Smooth muscle cell (in vitro differentiated cells): ENCODE measurements at regions not wholly inside any gene's neighbourhood (a gene's known extent, or its start where the extent isn't known, plus 50 kb on each side); places are given as distances from the start of the nearest gene placed in this dataset.

Source experiments
- DNase-seq: peaks from one replicate; lab custom pipeline; 2025; ENCODE audit not compliant: unreplicated experiment; lab: John Stamatoyannopoulos, UW
- H2AFZ ChIP-seq: fragments of 200-600 bp; sonication (generic); 2 replicates; pipeline ENCODE4 v1.6.0; 2016; ENCODE audit warnings: antibody characterized with exemption, low read depth, mild to moderate bottlenecking
- H3F3A ChIP-seq: fragments of 200-600 bp; sonication (generic); 2 replicates; pipeline ENCODE4 v1.6.0; 2017; ENCODE audit warnings: antibody characterized with exemption, low read depth
- H3K27ac ChIP-seq: fragments of 200-600 bp; sonication (generic); 2 replicates; pipeline ENCODE4 v1.5.1; 2016; ENCODE audit warnings: low read depth, mild to moderate bottlenecking
- H3K27me3 ChIP-seq: fragments of 200-600 bp; sonication (generic); 2 replicates; pipeline ENCODE4 v1.6.1; 2016; ENCODE audit warnings: low read depth, mild to moderate bottlenecking
- H3K36me3 ChIP-seq: fragments of 200-600 bp; sonication (generic); 2 replicates; pipeline ENCODE4 v1.5.1; 2016; ENCODE audit warnings: low read depth
- H3K4me1 ChIP-seq: fragments of 200-600 bp; sonication (generic); 2 replicates; pipeline ENCODE4 v1.5.1; 2016; ENCODE audit warnings: low read depth
- H3K4me2 ChIP-seq: fragments of 200-600 bp; sonication (generic); 2 replicates; pipeline ENCODE4 v1.6.0; 2016; ENCODE audit warnings: mild to moderate bottlenecking
- H3K4me3 ChIP-seq: fragments of 200-600 bp; sonication (generic); 2 replicates; pipeline ENCODE4 v1.5.1; 2016; ENCODE audit warnings: mild to moderate bottlenecking
- H3K79me2 ChIP-seq: fragments of 200-600 bp; sonication (generic); 2 replicates; pipeline ENCODE4 v1.6.0; 2016; ENCODE audit warnings: low read depth, mild to moderate bottlenecking
- H3K9ac ChIP-seq: fragments of 200-600 bp; sonication (generic); 2 replicates; pipeline ENCODE4 v1.6.0; 2016; ENCODE audit warnings: low read depth
- H3K9me3 ChIP-seq: fragments of 200-600 bp; sonication (generic); replicated peaks from 2 replicates; pipeline ENCODE4 v1.5.1; 2016; ENCODE audit warnings: low read depth
- H4K20me1 ChIP-seq: fragments of 200-600 bp; sonication (generic); 2 replicates; pipeline ENCODE4 v1.6.0; 2016; ENCODE audit warnings: low read depth
- WGBS: methylation state at CpG from one replicate; pipeline ENCODE4 v1.1.7; 2016; ENCODE audit warnings: low lambda C conversion rate; 5-methylcytosine and 5-hydroxymethylcytosine counted together
- TF ChIP-seq, protein P1 (sequence below): fragments of 200-600 bp; sonication (generic); IDR thresholded peaks from 2 replicates; pipeline ENCODE4 v1.5.1; 2017; ENCODE audit warnings: borderline replicate concordance, mild to moderate bottlenecking, antibody characterized with exemption; ENCODE audit not compliant: insufficient read depth, poor library complexity, severe bottlenecking

DNA sequence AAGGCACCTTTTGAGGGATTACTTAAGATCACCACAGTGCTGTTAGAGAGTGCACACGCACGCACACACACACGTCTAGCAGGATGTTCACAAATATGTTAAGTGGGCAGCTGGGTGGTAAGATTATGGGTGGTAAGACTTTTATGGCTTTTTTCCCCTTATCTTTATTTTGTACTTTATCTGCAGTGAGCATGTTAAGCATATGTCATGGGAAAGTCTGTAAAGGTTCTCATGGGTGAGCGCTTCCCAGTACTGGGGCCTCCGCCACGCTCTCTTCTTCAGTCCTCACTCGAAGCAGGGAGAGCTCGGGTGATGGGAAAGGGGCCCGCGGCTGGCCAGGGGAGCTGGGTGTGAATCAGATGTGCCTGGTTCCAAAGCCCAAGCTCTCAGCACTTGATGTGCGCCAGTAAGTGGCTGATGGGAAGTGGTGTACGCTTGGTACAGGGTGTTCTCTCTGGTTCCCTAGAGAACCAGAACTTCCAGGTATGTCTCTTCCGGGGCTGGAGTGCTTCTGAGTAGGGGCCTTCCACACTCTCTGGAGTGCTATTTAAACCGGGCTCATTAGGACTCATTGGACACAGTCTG lies 83.9 kb upstream of the YWHAQ start:
- DNase-seq = no peak
- peak overlapping the region; percentile 30 for H2AFZ ChIP-seq
- no peaks in the 10 kb centered on the region for H3K36me3 ChIP-seq
- no peaks in the 10 kb centered on the region for H3K27me3 ChIP-seq
- TF ChIP-seq, protein P1, sequence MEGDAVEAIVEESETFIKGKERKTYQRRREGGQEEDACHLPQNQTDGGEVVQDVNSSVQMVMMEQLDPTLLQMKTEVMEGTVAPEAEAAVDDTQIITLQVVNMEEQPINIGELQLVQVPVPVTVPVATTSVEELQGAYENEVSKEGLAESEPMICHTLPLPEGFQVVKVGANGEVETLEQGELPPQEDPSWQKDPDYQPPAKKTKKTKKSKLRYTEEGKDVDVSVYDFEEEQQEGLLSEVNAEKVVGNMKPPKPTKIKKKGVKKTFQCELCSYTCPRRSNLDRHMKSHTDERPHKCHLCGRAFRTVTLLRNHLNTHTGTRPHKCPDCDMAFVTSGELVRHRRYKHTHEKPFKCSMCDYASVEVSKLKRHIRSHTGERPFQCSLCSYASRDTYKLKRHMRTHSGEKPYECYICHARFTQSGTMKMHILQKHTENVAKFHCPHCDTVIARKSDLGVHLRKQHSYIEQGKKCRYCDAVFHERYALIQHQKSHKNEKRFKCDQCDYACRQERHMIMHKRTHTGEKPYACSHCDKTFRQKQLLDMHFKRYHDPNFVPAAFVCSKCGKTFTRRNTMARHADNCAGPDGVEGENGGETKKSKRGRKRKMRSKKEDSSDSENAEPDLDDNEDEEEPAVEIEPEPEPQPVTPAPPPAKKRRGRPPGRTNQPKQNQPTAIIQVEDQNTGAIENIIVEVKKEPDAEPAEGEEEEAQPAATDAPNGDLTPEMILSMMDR = no peak
- H3K79me2 ChIP-seq = no peaks in the 10 kb centered on the region
- no peak overlapping the region for H3K4me2 ChIP-seq
- 51% methylated on average over 14 of the region's 14 CpGs for WGBS
- no peaks in the 10 kb centered on the region for H3F3A ChIP-seq
- H3K4me1 ChIP-seq = no peaks in the 10 kb centered on the region
- H3K27ac ChIP-seq = no peak overlapping the region
- no peak overlapping the region for H3K9ac ChIP-seq
- H3K9me3 ChIP-seq = no peaks in the 10 kb centered on the region
- H4K20me1 ChIP-seq = no peaks in the 10 kb centered on the region
- H3K4me3 ChIP-seq = no peak overlapping the region

DNA sequence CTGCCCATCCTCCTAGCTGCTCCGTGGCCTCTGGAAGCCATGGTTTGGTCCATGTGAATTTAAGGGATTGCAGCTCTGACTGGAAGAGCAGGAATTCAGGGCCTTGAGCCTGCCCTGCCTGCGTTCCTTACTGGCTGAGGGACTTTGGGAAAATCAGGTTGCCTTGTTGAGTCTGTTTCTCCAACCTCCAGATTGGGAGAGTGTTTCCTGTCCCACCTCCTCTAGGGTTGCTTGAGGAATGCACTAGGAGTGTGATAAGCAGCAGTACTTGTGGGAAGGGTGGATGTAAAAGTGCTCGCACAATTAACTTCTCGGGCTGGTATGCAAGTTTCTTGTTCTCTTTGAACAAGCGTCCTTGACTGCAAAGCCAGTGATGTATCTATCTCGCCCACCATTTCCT lies 84.4 kb upstream of the YWHAQ start:
- TF ChIP-seq, protein P1 = no peak

DNA sequence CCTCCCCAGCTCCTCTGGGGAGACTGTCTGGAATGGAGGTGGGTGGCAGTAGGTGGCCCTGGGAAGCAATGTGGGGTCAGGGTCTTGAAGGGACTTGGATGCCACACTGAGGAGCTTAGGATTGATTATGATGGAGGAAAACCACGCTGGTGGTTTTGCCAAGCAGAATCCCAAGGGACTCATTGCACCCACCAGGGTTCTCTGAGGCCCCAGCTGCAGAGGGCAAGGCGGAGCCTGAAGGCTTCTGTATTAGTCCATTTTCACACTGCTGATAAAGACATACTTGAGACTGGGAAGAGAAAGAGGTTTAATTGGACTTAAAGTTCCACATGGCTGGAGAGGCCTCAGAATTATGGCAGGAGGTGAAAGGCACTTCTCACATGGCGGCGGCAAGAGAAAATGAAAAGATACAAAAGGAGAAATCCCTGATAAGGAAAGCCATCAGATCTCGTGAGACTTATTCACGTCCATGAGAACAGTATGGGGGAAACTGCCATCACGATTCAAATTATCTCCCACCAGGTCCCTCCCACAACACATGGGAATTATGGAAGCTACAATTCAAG lies 87.2 kb upstream of the YWHAQ start:
- 90% methylated on average over 7 of the region's 7 CpGs for WGBS
- DNase-seq = no peak
- Histone ChIP-seq H3K4me2 (no peak overlapping the region), H3K27me3 (peaks cover 1% of the 10 kb centered on the region), H3K4me3 (no peak overlapping the region), H3K27ac (no peak overlapping the region), H2AFZ (no peak overlapping the region), H4K20me1 (no peaks in the 10 kb centered on the region), H3F3A (no peaks in the 10 kb centered on the region), H3K4me1 (no peaks in the 10 kb centered on the region), H3K36me3 (no peaks in the 10 kb centered on the region), H3K79me2 (no peaks in the 10 kb centered on the region), H3K9ac (no peak overlapping the region), H3K9me3 (no peaks in the 10 kb centered on the region)
- TF ChIP-seq, protein P1 = no peak

More for the DNA sequence above, 84.4 kb upstream of the YWHAQ start:
- H3K36me3 ChIP-seq = no peaks in the 10 kb centered on the region
- WGBS = 64% methylated on average over 6 of the region's 6 CpGs
- H3K9ac ChIP-seq = no peak overlapping the region
- H4K20me1 ChIP-seq = no peaks in the 10 kb centered on the region
- H3K79me2 ChIP-seq = no peaks in the 10 kb centered on the region
- no peaks in the 10 kb centered on the region for H3K9me3 ChIP-seq
- H3K27me3 ChIP-seq = no peaks in the 10 kb centered on the region
- H3K27ac ChIP-seq = no peak overlapping the region
- H3K4me3 ChIP-seq = no peak overlapping the region
- H2AFZ ChIP-seq = peak overlapping the region; percentile 30
- H3K4me1 ChIP-seq = no peaks in the 10 kb centered on the region
- DNase-seq = no peak
- no peak overlapping the region for H3K4me2 ChIP-seq
- no peaks in the 10 kb centered on the region for H3F3A ChIP-seq

DNA sequence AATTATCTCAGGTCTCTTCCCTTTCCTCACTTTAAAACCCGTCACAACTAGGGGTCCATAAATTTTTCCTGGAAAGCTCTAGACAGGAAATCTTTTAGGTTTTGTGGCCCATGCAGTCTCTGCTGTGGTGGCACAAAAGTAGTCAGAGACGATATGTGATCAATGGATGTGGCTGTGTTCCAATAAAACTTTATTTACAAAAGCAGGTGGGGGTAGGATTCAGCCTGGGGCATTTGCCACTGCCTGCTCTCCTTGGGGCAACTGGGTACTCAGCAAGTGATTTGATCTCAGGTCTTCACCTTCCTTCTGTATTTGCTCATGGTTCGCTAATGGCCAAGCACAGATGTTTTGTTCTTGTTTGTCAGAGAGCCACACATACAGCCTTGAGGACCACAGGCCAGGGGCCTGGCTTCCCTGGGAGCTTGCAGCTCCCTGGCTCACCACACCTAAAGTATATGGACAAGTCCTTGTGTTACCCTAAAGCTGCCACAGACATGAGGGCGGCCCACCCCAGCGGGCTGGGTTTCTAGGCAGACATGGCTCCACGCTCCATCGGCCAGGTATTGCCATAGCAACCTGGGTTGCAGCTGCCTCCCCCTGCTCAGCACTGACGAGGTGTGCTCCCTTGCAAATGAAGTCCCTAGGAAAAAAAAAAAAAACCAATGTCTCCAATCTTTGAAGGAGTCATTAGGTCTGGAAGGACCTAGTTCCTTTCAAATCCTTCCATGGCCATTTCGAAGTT lies 89.7 kb upstream of the YWHAQ start:
- no peak for DNase-seq
- H3F3A ChIP-seq = no peaks in the 10 kb centered on the region
- no peak overlapping the region for H3K27ac ChIP-seq
- H3K27me3 ChIP-seq = peaks cover 9% of the 10 kb centered on the region
- no peak overlapping the region for H3K4me3 ChIP-seq
- TF ChIP-seq, protein P1 = no peak
- 91% methylated on average over 9 of the region's 9 CpGs for WGBS
- H3K36me3 ChIP-seq = no peaks in the 10 kb centered on the region
- no peak overlapping the region for H3K4me2 ChIP-seq
- no peak overlapping the region for H2AFZ ChIP-seq
- no peaks in the 10 kb centered on the region for H3K79me2 ChIP-seq
- no peaks in the 10 kb centered on the region for H3K4me1 ChIP-seq
- no peaks in the 10 kb centered on the region for H3K9me3 ChIP-seq
- no peaks in the 10 kb centered on the region for H4K20me1 ChIP-seq
- H3K9ac ChIP-seq = no peak overlapping the region
